Osteoblast (primary cell): ENCODE measurements at regions not wholly inside any gene's neighbourhood (a gene's known extent, or its start where the extent isn't known, plus 50 kb on each side); places are given as distances from the start of the nearest gene placed in this dataset.

Experiments used
- DNase-seq: peaks from one replicate; pipeline ENCODE4 v3.0.0; 2011; ENCODE audit warnings: low spot score, mixed read lengths; ENCODE audit not compliant: insufficient read length; ENCODE audit errors: missing footprints
- H2AFZ ChIP-seq: 2 replicates; pipeline ENCODE4 v1.6.0; 2011; ENCODE audit warnings: mild to moderate bottlenecking, low read length
- H3K27ac ChIP-seq: 2 replicates; pipeline ENCODE4 v1.5.1; 2011; ENCODE audit warnings: mild to moderate bottlenecking, low read depth, low read length, moderate library complexity
- H3K27me3 ChIP-seq: 2 replicates; pipeline ENCODE4 v1.6.0; 2012; ENCODE audit warnings: mild to moderate bottlenecking, control low read depth, inconsistent platforms, low read length, moderate library complexity; ENCODE audit not compliant: insufficient read depth
- H3K36me3 ChIP-seq: 2 replicates; pipeline ENCODE4 v1.5.1; 2011; ENCODE audit warnings: mild to moderate bottlenecking, low read length, control low read depth, moderate library complexity; ENCODE audit not compliant: insufficient read depth
- H3K4me1 ChIP-seq: 2 replicates; pipeline ENCODE4 v1.5.1; 2011; ENCODE audit warnings: mild to moderate bottlenecking, low read length, control low read depth, moderate library complexity; ENCODE audit not compliant: insufficient read depth
- H3K4me2 ChIP-seq: 2 replicates; pipeline ENCODE4 v1.6.0; 2011; ENCODE audit warnings: mild to moderate bottlenecking, low read length; ENCODE audit not compliant: insufficient read depth
- H3K4me3 ChIP-seq: fragments of 200-600 bp; sonication (generic); 3 replicates; pipeline ENCODE4 v1.5.1; 2012; ENCODE audit warnings: mild to moderate bottlenecking, low read length, inconsistent platforms; ENCODE audit not compliant: insufficient read depth
- H3K79me2 ChIP-seq: 2 replicates; pipeline ENCODE4 v1.6.0; 2012; ENCODE audit warnings: mild to moderate bottlenecking, low read length, control low read depth, inconsistent platforms; ENCODE audit not compliant: insufficient read depth
- H3K9me3 ChIP-seq: 2 replicates; pipeline ENCODE4 v1.5.1; 2011; ENCODE audit warnings: low read depth, low read length, control low read depth
- H4K20me1 ChIP-seq: 2 replicates; pipeline ENCODE4 v1.6.0; 2012; ENCODE audit warnings: mild to moderate bottlenecking, low read length, control low read depth; ENCODE audit not compliant: insufficient read depth
- TF ChIP-seq, protein P1 (sequence below): IDR thresholded peaks from 2 replicates; pipeline ENCODE4 v1.5.1; 2011; ENCODE audit warnings: mild to moderate bottlenecking, low read depth, low read length, moderate library complexity; ENCODE audit errors: extremely low read depth

DNA sequence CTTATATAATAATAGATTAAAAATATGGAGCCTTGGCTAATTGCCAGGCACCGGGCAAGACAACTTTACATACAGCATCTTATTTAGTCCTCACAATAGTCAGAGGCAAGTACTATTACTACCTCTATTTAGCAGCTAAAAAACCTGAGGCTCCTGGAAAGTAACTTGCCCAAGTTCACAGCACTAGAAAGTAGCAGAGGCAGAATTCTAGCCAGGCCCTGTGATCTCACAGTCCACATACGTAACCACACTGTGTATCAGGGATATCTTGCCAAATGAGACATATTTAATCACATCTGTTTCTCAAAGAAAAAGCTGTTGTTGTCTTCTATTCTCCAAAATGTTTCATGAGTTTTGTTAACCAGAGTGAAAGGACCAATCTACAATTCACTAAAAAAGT is 378.5 kb downstream of the PLPP3 start:
- H3K79me2 ChIP-seq = no peaks in the 10 kb centered on the region
- no peak overlapping the region for H3K4me2 ChIP-seq
- H3K27me3 ChIP-seq = no peaks in the 10 kb centered on the region
- H3K9me3 ChIP-seq = no peaks in the 10 kb centered on the region
- DNase-seq = no peak
- H3K4me3 ChIP-seq = no peak overlapping the region
- no peak overlapping the region for H2AFZ ChIP-seq
- H3K4me1 ChIP-seq = no peaks in the 10 kb centered on the region
- TF ChIP-seq, protein P1, sequence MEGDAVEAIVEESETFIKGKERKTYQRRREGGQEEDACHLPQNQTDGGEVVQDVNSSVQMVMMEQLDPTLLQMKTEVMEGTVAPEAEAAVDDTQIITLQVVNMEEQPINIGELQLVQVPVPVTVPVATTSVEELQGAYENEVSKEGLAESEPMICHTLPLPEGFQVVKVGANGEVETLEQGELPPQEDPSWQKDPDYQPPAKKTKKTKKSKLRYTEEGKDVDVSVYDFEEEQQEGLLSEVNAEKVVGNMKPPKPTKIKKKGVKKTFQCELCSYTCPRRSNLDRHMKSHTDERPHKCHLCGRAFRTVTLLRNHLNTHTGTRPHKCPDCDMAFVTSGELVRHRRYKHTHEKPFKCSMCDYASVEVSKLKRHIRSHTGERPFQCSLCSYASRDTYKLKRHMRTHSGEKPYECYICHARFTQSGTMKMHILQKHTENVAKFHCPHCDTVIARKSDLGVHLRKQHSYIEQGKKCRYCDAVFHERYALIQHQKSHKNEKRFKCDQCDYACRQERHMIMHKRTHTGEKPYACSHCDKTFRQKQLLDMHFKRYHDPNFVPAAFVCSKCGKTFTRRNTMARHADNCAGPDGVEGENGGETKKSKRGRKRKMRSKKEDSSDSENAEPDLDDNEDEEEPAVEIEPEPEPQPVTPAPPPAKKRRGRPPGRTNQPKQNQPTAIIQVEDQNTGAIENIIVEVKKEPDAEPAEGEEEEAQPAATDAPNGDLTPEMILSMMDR = no peak
- H3K36me3 ChIP-seq = no peaks in the 10 kb centered on the region
- no peak overlapping the region for H3K27ac ChIP-seq
- H4K20me1 ChIP-seq = no peaks in the 10 kb centered on the region

DNA sequence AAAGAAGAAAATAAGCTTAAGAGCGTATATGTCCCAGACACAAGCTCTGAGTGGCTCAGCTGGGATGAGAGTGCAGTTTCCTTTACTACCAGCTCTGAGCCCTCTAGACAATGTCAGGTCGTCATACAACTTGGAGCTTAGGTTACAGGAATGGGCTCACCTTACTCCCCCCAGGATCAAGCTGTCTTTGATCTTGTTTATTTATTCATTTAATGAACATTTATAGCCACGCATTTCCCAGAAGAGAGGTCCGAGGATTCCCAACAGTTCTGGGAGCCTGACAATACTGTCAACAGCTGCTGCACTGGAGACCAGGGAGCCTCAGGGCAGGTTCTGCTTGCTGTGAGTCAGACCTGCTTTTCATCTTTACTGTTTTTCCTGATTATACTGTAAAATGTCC is 378.9 kb downstream of the PLPP3 start:
- Histone ChIP-seq H3K36me3 (no peaks in the 10 kb centered on the region), H4K20me1 (no peaks in the 10 kb centered on the region), H3K4me1 (no peaks in the 10 kb centered on the region), H3K4me2 (no peak overlapping the region), H3K27me3 (no peaks in the 10 kb centered on the region), H3K9me3 (no peaks in the 10 kb centered on the region), H2AFZ (no peak overlapping the region), H3K4me3 (no peak overlapping the region), H3K27ac (no peak overlapping the region), H3K79me2 (no peaks in the 10 kb centered on the region)
- TF ChIP-seq, protein P1 = no peak
- DNase-seq = no peak

DNA sequence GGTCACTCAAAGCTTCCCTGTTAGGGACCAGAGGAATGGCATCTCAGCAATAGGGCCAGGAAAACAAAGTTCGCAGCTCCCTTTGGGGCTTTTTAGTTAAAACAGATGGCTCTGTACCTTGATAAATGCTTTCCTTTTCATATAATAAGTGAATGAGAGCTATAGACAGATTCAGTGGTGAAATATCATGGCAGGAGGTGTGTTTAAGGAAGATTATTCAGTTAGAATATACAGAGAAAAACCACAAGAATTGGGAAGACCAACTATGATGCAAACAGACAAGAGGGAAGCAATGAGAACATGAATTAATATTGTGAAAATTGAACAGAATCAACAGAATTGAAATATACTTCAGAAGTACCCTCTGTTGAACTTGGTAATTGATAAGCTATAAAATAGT is 379.4 kb downstream of the PLPP3 start:
- no peaks in the 10 kb centered on the region for H3K36me3 ChIP-seq
- DNase-seq = no peak
- H3K27ac ChIP-seq = no peak overlapping the region
- H4K20me1 ChIP-seq = no peaks in the 10 kb centered on the region
- TF ChIP-seq, protein P1 = no peak
- no peaks in the 10 kb centered on the region for H3K9me3 ChIP-seq
- no peaks in the 10 kb centered on the region for H3K27me3 ChIP-seq
- no peaks in the 10 kb centered on the region for H3K4me1 ChIP-seq
- H3K79me2 ChIP-seq = no peaks in the 10 kb centered on the region
- no peak overlapping the region for H2AFZ ChIP-seq
- H3K4me3 ChIP-seq = no peak overlapping the region
- no peak overlapping the region for H3K4me2 ChIP-seq

DNA sequence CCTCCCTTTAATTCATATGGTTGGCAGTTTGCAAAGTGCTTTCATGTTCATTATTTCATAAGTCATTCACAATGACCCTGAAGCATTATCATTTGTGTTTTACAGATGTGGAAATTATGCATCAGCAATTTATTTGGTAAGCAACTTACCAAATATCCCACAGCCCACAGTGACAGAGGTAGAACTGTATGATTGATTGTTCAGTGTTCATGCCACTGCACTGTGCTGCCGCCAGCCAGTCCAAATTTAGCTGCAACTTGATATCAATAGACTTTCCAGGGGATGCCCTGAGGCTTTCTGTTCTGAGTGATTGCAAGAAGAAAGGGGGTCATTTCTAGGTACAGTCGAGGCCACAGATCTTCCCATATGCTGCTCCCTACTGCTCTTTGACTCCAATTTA is 380.3 kb downstream of the PLPP3 start:
- Histone ChIP-seq H3K27ac (no peak overlapping the region), H3K36me3 (no peaks in the 10 kb centered on the region), H3K4me2 (no peak overlapping the region), H2AFZ (no peak overlapping the region), H3K4me3 (no peak overlapping the region), H3K27me3 (no peaks in the 10 kb centered on the region), H3K9me3 (no peaks in the 10 kb centered on the region), H4K20me1 (no peaks in the 10 kb centered on the region), H3K79me2 (no peaks in the 10 kb centered on the region), H3K4me1 (peaks cover 3% of the 10 kb centered on the region)
- no peak for DNase-seq
- TF ChIP-seq, protein P1 = no peak
